Vagina (tissue), 2 donors: ENCODE measurements at regions not wholly inside any gene's neighbourhood (a gene's known extent, or its start where the extent isn't known, plus 50 kb on each side); places are given as distances from the start of the nearest gene placed in this dataset.

ENCODE experiments used
- CTCF ChIP-seq, 3 experiments: fragments of 450-650 bp in 2 of 3; fragments of 200-600 bp in 1 of 3; sonication (generic) in 1 of 3; IDR thresholded peaks; one replicate each; pipeline ENCODE4 v1.5.1; 2017 to 2019; ENCODE audit warnings: antibody characterized with exemption in 3 of 3, mild to moderate bottlenecking in 2 of 3, moderate library complexity in 2 of 3
- POLR2A ChIP-seq, 2 donors: fragments of 450-650 bp; IDR thresholded peaks; one replicate each; pipeline ENCODE4 v1.6.1; 2017; ENCODE audit warnings: antibody characterized with exemption in 2 of 2, mild to moderate bottlenecking in 2 of 2, moderate library complexity in 2 of 2
- POLR2AphosphoS5 ChIP-seq, 2 donors: sonication (generic); formaldehyde crosslinking; IDR thresholded peaks; one replicate each; pipeline ENCODE4 v1.9.0; 2017; ENCODE audit warnings: antibody characterized with exemption in 2 of 2, mild to moderate bottlenecking in 2 of 2, low read depth in 1 of 2; ENCODE audit not compliant: insufficient read depth in 1 of 2

DNA sequence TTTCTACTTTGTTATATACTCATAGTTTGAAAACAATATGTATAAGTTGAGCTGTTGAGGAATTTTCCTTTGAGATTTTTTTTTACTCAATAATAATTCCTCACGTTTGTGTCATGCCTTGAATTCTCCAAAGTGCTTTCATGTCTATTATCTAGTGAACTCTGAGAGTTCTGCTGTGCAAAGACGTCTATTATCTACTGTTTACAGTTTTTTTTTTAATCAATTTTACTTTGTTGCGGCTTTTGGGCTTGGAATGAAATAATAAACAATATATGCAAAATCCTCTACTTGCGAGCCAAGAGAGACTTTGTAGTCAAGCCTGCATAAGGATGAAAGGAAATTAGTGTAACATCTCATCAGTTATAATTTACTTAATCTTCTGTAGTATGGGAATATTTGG is 107.2 kb upstream of the FRMD6 start:
- TF ChIP-seq CTCF (IDR thresholded peaks at IDR 0.05), result no peak
- TF ChIP-seq POLR2A (IDR thresholded peaks at IDR 0.05), result no peak
- TF ChIP-seq POLR2AphosphoS5 (IDR thresholded peaks at IDR 0.05; ENCODE audit: insufficient read depth in 1 of 2, low read depth in 1 of 2), result no peak
